ENCODE measurements at regions not wholly inside any gene's neighbourhood (a gene's known extent, or its start where the extent isn't known, plus 50 kb on each side); places are given as distances from the start of the nearest gene placed in this dataset.

DNA sequence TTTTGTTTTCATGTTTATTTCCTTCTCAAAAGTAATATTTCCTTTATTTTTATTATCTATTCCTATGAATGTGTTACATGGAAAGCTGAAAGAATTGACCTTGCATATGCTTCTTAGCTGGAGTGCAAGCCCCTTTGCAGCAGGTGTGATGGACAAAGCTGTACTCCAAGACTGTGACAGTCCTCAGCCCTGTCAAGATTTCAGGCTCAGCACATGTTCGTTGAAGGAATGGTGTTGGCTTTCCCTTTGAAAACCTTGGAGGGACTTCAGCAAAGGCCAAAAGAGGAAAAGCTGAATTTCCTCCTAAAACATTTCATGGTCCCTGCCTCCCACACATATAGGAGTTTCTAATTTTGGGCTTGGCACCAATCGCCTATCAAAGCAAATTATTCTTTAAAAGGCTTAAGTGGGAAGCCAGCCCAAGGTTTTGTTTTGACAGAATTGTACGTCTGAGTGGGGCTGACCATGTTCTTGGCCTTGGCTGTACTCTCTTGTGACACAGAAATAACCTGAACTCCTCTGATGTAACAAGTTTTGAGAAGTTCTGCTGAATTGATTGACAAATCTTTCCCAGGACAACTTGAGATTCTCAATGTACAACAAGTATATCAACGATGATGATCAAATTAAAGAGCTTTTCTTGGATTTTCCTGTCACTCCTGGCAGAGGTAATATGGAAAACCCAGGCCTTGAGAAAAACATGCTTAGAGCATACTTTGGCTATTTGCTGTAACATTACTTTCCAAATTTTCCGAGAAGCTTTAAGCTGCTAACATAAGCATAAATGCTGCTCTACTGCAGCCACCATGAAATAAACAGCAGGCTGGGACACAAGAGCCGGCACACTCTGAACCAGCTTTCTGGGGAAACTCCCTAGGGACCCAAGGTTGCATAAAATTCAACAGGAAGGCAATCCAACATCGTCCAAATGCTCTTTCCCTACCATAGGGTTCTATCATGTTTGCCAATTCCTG is 135.7 kb upstream of the ZNF648 start:
- no peaks in the 10 kb centered on the region for H3K36me3 Mint-ChIP-seq

DNA sequence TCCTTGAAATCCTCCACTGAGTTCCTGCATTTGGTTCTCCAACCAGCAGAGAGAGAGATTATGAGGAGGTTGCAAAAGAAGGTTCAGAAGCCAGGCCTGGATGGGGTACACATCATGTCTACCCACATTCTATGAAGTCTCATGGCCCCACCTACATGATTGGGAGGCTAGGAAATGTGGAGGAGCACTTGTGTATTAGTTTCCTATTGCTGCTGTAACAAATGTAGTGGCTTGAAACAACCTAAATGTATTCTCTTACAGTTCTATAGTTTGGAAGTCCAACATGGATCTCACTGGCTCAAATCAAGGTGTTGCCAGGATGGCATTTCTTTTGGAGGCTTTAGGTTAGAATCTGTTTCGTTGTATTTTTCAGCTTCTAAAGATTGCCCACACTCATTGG is 134.2 kb upstream of the ZNF648 start:
- Mint-ChIP-seq H3K27me3 (no peaks in the 10 kb centered on the region), H3K27ac (no peak overlapping the region), H3K36me3 (no peaks in the 10 kb centered on the region), H3K9me3 (no peaks in the 10 kb centered on the region), H3K4me3 (no peak overlapping the region), H3K4me1 (ENCODE audit: unreplicated experiment) (peaks cover 5% of the 10 kb centered on the region)
- no peak for DNase-seq (ENCODE audit: extremely low spot score, unreplicated experiment)
- TF ChIP-seq, protein P1, sequence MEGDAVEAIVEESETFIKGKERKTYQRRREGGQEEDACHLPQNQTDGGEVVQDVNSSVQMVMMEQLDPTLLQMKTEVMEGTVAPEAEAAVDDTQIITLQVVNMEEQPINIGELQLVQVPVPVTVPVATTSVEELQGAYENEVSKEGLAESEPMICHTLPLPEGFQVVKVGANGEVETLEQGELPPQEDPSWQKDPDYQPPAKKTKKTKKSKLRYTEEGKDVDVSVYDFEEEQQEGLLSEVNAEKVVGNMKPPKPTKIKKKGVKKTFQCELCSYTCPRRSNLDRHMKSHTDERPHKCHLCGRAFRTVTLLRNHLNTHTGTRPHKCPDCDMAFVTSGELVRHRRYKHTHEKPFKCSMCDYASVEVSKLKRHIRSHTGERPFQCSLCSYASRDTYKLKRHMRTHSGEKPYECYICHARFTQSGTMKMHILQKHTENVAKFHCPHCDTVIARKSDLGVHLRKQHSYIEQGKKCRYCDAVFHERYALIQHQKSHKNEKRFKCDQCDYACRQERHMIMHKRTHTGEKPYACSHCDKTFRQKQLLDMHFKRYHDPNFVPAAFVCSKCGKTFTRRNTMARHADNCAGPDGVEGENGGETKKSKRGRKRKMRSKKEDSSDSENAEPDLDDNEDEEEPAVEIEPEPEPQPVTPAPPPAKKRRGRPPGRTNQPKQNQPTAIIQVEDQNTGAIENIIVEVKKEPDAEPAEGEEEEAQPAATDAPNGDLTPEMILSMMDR (conservative IDR thresholded peaks at IDR 0.05) = no peak

More for the DNA sequence above, 135.7 kb upstream of the ZNF648 start:
- no peak for DNase-seq (ENCODE audit: extremely low spot score, unreplicated experiment)
- H3K9me3 Mint-ChIP-seq = no peaks in the 10 kb centered on the region
- peaks cover 5% of the 10 kb centered on the region for H3K4me1 Mint-ChIP-seq (ENCODE audit: unreplicated experiment)
- TF ChIP-seq, protein P1 (conservative IDR thresholded peaks at IDR 0.05) = no peak
- no peaks in the 10 kb centered on the region for H3K27me3 Mint-ChIP-seq
- no peak overlapping the region for H3K27ac Mint-ChIP-seq
- no peak overlapping the region for H3K4me3 Mint-ChIP-seq

DNA sequence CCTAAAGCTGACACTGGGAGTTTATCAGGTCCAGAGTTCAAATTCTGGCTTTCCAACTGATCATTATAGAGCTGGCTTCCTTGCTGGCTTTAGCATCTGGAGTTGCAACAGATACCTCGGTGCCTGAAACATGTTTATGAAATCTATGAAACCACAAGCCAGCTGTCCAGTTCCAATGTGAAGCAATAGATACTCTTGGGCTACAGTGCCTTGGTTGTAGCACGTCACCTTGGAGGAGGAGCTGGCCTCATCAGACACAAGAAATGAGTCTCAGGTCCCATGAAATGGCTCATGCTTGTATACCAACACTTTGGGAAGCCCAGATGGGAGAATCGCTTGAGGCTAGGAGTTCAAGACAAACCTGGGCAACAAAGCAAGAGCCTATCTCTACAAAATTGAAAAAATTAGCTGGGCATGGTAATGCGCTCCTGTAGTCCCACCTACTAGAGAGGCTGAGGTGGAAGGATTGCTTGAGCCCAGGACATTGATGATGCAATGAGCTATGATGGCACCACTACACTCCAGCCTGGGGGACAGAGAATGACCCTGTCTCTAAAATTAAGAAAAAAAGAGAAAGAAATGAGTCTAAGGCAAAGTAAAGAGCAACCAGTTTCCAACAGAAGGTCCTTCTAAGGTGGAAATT is 132.5 kb upstream of the ZNF648 start:
- H3K36me3 Mint-ChIP-seq = no peaks in the 10 kb centered on the region
- peaks cover 5% of the 10 kb centered on the region for H3K9me3 Mint-ChIP-seq
- H3K4me3 Mint-ChIP-seq = no peak overlapping the region
- DNase-seq (ENCODE audit: extremely low spot score, unreplicated experiment) = no peak
- H3K4me1 Mint-ChIP-seq (ENCODE audit: unreplicated experiment) = peaks cover 6% of the 10 kb centered on the region
- no peaks in the 10 kb centered on the region for H3K27me3 Mint-ChIP-seq
- no peak overlapping the region for H3K27ac Mint-ChIP-seq
- TF ChIP-seq, protein P1 (conservative IDR thresholded peaks at IDR 0.05) = no peak

DNA sequence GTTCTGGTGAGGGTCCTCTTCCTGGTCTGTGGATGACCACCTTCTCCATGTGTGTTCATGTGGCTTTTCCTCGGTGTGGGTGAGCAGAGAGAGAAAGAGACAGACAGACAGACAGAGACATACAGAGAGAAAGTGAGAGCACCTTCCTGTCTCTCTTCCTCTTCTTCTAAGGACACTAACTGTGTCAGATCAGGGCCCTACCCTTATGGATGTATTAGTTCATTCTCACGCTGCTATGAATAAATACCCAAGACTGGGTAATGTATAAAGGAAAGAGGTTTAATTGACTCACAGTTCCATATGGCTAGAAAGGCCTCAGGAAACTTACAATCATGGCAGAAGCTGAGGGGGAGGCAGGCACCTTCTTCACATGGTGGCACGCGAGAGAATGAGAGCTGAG is 131.5 kb upstream of the ZNF648 start:
- peaks cover 5% of the 10 kb centered on the region for H3K9me3 Mint-ChIP-seq
- TF ChIP-seq, protein P1 (conservative IDR thresholded peaks at IDR 0.05) = no peak
- peaks cover 6% of the 10 kb centered on the region for H3K4me1 Mint-ChIP-seq (ENCODE audit: unreplicated experiment)

DNA sequence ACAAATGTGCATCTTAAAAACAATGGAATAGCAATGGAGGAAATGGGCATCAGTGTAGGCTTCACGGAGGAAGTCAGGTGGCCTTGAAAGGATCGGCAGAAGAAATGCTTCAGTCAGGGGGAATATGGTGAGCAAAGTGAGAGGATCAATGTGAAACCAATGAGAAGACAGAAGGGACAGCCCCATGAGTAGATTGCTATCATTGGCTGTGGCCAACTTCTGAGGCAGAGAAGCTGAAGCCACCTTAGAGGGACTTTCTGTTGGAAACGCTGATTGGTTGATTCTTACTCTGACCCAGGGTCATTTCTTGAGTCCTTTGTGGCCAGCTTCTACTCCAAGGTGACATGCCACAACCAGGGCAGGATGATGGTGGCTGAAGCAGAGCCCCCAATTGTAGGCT is 130.7 kb upstream of the ZNF648 start:
- DNase-seq (ENCODE audit: extremely low spot score, unreplicated experiment) = no peak
- peaks cover 6% of the 10 kb centered on the region for H3K4me1 Mint-ChIP-seq (ENCODE audit: unreplicated experiment)
- H3K27me3 Mint-ChIP-seq = no peaks in the 10 kb centered on the region
- no peaks in the 10 kb centered on the region for H3K36me3 Mint-ChIP-seq
- H3K9me3 Mint-ChIP-seq = peaks cover 5% of the 10 kb centered on the region
- TF ChIP-seq, protein P1 (conservative IDR thresholded peaks at IDR 0.05) = no peak
- no peak overlapping the region for H3K27ac Mint-ChIP-seq
- no peak overlapping the region for H3K4me3 Mint-ChIP-seq

More for the DNA sequence above, 131.5 kb upstream of the ZNF648 start:
- no peaks in the 10 kb centered on the region for H3K36me3 Mint-ChIP-seq
- no peaks in the 10 kb centered on the region for H3K27me3 Mint-ChIP-seq
- H3K27ac Mint-ChIP-seq = no peak overlapping the region
- DNase-seq (ENCODE audit: extremely low spot score, unreplicated experiment) = no peak
- no peak overlapping the region for H3K4me3 Mint-ChIP-seq
